ENCODE measurements at regions not wholly inside any gene's neighbourhood (a gene's known extent, or its start where the extent isn't known, plus 50 kb on each side); places are given as distances from the start of the nearest gene placed in this dataset.

DNA sequence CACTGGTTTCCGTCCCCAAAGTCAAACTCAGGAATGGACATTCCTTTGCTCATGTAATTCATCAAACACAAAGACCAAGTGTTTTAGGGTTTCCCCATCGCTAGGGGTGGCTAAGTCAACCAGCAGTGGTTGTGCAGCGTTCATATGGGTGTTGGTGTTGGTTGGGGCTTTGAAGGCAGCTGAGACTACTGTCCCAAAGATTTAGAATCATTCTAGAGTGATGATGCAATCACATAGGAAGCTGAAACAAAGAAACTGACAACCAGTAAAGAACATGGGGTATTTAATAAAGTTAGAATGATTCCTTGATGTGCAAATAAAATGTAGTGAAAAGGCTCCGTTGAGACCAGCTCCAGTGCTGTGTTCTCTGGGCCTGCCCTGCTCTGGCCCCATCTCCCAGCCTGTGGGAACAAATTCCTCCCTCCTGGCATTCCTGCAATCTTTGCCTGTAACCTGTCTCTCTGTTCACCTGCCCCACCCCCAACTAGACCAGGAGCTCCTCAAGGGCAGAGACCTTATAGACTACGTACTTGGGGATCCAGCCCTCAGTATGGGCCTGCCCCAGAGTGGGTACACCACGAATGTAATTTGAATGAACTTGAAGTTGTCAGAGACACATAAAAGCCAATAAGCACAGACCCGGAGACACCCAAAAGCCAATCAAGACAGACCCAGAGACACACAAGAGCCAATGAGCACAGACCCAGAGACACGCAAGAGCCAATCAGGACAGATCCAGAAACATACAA, 191.7 kb upstream of the TWIST2 start:
- TF ChIP-seq HNF4G (IDR thresholded peaks at IDR 0.05) (no peak), RXRA (IDR thresholded peaks at IDR 0.05) (no peak), GABPA (IDR thresholded peaks at IDR 0.05 in 1 of 2, conservative IDR thresholded peaks at IDR 0.05 in 1 of 2) (no peak), TAF1 (conservative IDR thresholded peaks at IDR 0.05) (no peak), FOXA1 (IDR thresholded peaks at IDR 0.05) (no peak), REST (IDR thresholded peaks at IDR 0.05) (no peak), CTCF (IDR thresholded peaks at IDR 0.05; ENCODE audit: low read depth, low read length, missing input control) (no peak), JUND (IDR thresholded peaks at IDR 0.05) (no peak)
- Histone ChIP-seq H3K9me3 (ENCODE audit: control insufficient read depth in 4 of 4, low read length in 3 of 4) (peaks cover 0 to under 1% (median 0%) of the 10 kb centered on the region in 4 donors), H3K27me3 (ENCODE audit: control insufficient read depth in 4 of 4, insufficient read depth in 4 of 4, low read length in 3 of 4) (no peaks in the 10 kb centered on the region), H3K36me3 (ENCODE audit: control insufficient read depth in 4 of 4, insufficient read depth in 3 of 4, low read depth in 1 of 4, low read length in 3 of 4) (no peaks in the 10 kb centered on the region), H3K4me3 (ENCODE audit: low read depth in 1 of 3, low read length in 3 of 3) (no peak overlapping the region), H3K9ac (ENCODE audit: low read depth in 1 of 2, low read length in 2 of 2) (no peak overlapping the region), H3K27ac (ENCODE audit: low read depth in 1 of 2, low read length in 2 of 2) (no peak overlapping the region), H3K4me1 (ENCODE audit: control insufficient read depth in 4 of 4, insufficient read depth in 4 of 4, low read length in 3 of 4) (no peaks in the 10 kb centered on the region)
- WGBS, result 63% methylated on average over 8 of the region's 8 CpGs
- DNase-seq (ENCODE audit: low spot score), result no peak

DNA sequence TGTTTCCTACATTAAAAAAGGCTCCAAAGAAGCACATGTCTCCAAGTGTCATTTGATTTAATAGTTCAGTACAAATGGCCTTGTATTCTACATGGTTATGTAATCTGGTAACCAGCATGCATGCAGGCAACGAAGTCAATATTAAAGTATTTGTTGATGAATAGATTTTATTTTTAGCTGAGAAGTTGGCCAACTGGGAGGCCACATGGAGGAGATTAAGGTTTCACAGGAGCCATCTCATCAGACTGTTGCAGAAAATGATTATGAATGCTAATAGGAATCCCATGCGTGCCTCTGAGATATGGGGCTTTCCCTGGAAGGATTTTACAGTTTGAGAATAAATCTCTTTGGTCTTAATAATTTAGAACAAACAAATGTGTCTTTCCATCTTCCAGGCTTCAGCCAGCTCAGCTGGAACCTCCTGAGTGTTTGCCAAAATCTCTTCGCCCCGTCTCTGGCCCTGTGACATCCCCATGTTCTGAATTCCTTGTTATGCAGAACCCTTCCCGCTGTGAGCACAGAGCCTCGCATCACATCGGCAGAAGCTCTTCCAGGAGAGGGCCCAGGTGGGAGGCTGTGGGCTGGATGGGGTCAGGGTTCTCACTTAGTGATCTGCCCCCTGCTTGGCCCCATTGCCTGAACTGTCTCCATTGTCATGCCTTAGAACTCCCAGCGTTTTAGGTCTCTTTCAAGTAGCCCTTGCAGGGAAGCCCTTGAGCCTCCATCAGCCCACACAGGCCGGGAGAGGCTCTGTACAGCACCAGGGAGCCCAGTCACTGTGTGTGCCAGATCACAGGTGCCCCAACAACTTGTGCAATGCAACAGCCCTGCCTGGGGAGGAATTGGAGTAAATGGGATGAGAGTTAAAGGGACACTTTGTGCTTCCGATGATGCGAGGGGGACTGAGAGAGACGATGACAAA, 190.5 kb upstream of the TWIST2 start:
- Histone ChIP-seq H3K4me3 (ENCODE audit: low read depth in 1 of 3, low read length in 3 of 3) (no peak overlapping the region), H3K36me3 (ENCODE audit: control insufficient read depth in 4 of 4, insufficient read depth in 3 of 4, low read depth in 1 of 4, low read length in 3 of 4) (no peaks in the 10 kb centered on the region), H3K27ac (ENCODE audit: low read depth in 1 of 2, low read length in 2 of 2) (no peak overlapping the region), H3K27me3 (ENCODE audit: control insufficient read depth in 4 of 4, insufficient read depth in 4 of 4, low read length in 3 of 4) (no peaks in the 10 kb centered on the region), H3K4me1 (ENCODE audit: control insufficient read depth in 4 of 4, insufficient read depth in 4 of 4, low read length in 3 of 4) (no peaks in the 10 kb centered on the region), H3K9me3 (ENCODE audit: control insufficient read depth in 4 of 4, low read length in 3 of 4) (peaks cover 0 to 5% (median under 1%) of the 10 kb centered on the region in 4 donors), H3K9ac (ENCODE audit: low read depth in 1 of 2, low read length in 2 of 2) (no peak overlapping the region)
- no peak for DNase-seq (ENCODE audit: low spot score)
- 69% methylated on average over 12 of the region's 12 CpGs for WGBS
- TF ChIP-seq EGR1 (IDR thresholded peaks at IDR 0.05; ENCODE audit: low read depth in 2 of 2) (no peak), REST (IDR thresholded peaks at IDR 0.05) (no peak), MAX (IDR thresholded peaks at IDR 0.05) (no peak), JUND (IDR thresholded peaks at IDR 0.05) (no peak), CTCF (IDR thresholded peaks at IDR 0.05; ENCODE audit: low read depth, low read length, missing input control) (no peak), GABPA (IDR thresholded peaks at IDR 0.05 in 1 of 2, conservative IDR thresholded peaks at IDR 0.05 in 1 of 2) (no peak), FOXA2 (IDR thresholded peaks at IDR 0.05) (no peak), NR2F2 (IDR thresholded peaks at IDR 0.05) (no peak)
